H1 (cell line): ENCODE measurements at regions not wholly inside any gene's neighbourhood (a gene's known extent, or its start where the extent isn't known, plus 50 kb on each side); places are given as distances from the start of the nearest gene placed in this dataset.
A peak's percentile ranks its signal among the peaks of the same experiment; 100 is the strongest.

Experiments
- CTCF ChIA-PET: fragments of 300-600 bp; sonication (Branson Sonifier 250); formaldehyde crosslinking; loops from one replicate; lab custom pipeline; 2021; ENCODE audit not compliant: partially characterized antibody; lab: Charles Lee
- POLR2A ChIA-PET: fragments of 300-600 bp; sonication (Branson Sonifier 250); formaldehyde crosslinking; loops from one replicate; lab custom pipeline; 2021; ENCODE audit warnings: inconsistent platforms; ENCODE audit not compliant: partially characterized antibody; lab: Charles Lee
- DNase-seq, 2 experiments: peaks; one replicate each; pipeline versions ENCODE4 v3.0.0 to v3.0.0-alpha.2; 2010 to 2022; ENCODE audit warnings: low spot score in 2 of 2, low read depth in 1 of 2, mixed read lengths in 1 of 2
- FAIRE-seq: peaks from 2 replicates; lab custom pipeline; 2011; peaks lifted over from hg19 to GRCh38; lab: Jason Lieb, UNC
- H2AFZ ChIP-seq: 2 replicates; pipeline ENCODE4 v1.8.1; 2012; ENCODE audit warnings: low read length, inconsistent platforms
- H2AK5ac ChIP-seq: 2 replicates; pipeline ENCODE4 v1.6.1; 2013; ENCODE audit warnings: low read depth, low read length
- H2BK120ac ChIP-seq: replicated peaks from 2 replicates; pipeline ENCODE3; 2013; ENCODE audit warnings: low read depth, low read length, inconsistent platforms
- H2BK12ac ChIP-seq: 2 replicates; pipeline ENCODE4 v1.6.1; 2013; ENCODE audit warnings: low read depth, low read length
- H2BK15ac ChIP-seq: 2 replicates; pipeline ENCODE4 v1.6.1; 2013; ENCODE audit warnings: low read length
- H2BK20ac ChIP-seq: 2 replicates; pipeline ENCODE4 v1.6.1; 2013; ENCODE audit warnings: low read length
- H2BK5ac ChIP-seq: 2 replicates; pipeline ENCODE4 v1.6.1; 2013; ENCODE audit warnings: low read depth, low read length
- H3K14ac ChIP-seq: 2 replicates; pipeline ENCODE4 v1.6.1; 2013; ENCODE audit warnings: inconsistent platforms; ENCODE audit not compliant: insufficient read length
- H3K18ac ChIP-seq: 2 replicates; pipeline ENCODE4 v1.6.1; 2013; ENCODE audit warnings: low read length; ENCODE audit errors: extremely low read depth
- H3K23ac ChIP-seq: 2 replicates; pipeline ENCODE4 v1.6.1; 2013; ENCODE audit warnings: inconsistent platforms; ENCODE audit not compliant: insufficient read length
- H3K23me2 ChIP-seq: 2 replicates; pipeline ENCODE4 v1.6.1; 2013; ENCODE audit warnings: low read depth, low read length
- H3K27ac ChIP-seq: 2 replicates; pipeline ENCODE4 v1.6.1; 2011; ENCODE audit warnings: low read depth, low read length, inconsistent platforms
- H3K27me3 ChIP-seq, 4 experiments: replicated peaks in 1 of 4; 1 replicate in 1 of 4; 2 replicates in 3 of 4; pipeline versions ENCODE4 v1.6.1 to v1.8.1; 2011 to 2013; ENCODE audit warnings: low read length in 3 of 4, mild to moderate bottlenecking in 3 of 4, inconsistent platforms in 2 of 4, mixed read lengths in 2 of 4, moderate library complexity in 1 of 4; ENCODE audit not compliant: control insufficient read depth in 3 of 4, insufficient read depth in 3 of 4; ENCODE audit errors: extremely low read depth in 1 of 4
- H3K36me3 ChIP-seq, 4 experiments: 2 replicates each; pipeline versions ENCODE4 v1.6.1 to v1.8.1; 2011 to 2013; ENCODE audit warnings: mild to moderate bottlenecking in 4 of 4, low read length in 3 of 4, moderate library complexity in 2 of 4, control low read depth in 1 of 4, inconsistent platforms in 1 of 4; ENCODE audit not compliant: insufficient read depth in 4 of 4, control insufficient read depth in 2 of 4
- H3K4ac ChIP-seq: replicated peaks from 2 replicates; pipeline ENCODE3; 2013; ENCODE audit warnings: low read length, low read depth, mixed read lengths, inconsistent platforms; ENCODE audit not compliant: insufficient read length
- H3K4me1 ChIP-seq, 4 experiments: replicated peaks in 1 of 4; 1 replicate in 1 of 4; 2 replicates in 3 of 4; pipeline versions ENCODE4 v1.6.1 to v1.8.1; 2011 to 2013; ENCODE audit warnings: low read length in 3 of 4, inconsistent platforms in 2 of 4, mixed read lengths in 1 of 4; ENCODE audit not compliant: insufficient read depth in 4 of 4, control insufficient read depth in 3 of 4
- H3K4me2 ChIP-seq, 2 experiments: 2 replicates each; pipeline versions ENCODE4 v1.6.1 to v1.8.1; 2011 to 2013; ENCODE audit warnings: low read depth in 2 of 2, low read length in 2 of 2, control low read depth in 1 of 2, inconsistent platforms in 1 of 2, mild to moderate bottlenecking in 1 of 2; ENCODE audit not compliant: insufficient read depth in 1 of 2
- H3K4me3 ChIP-seq, 4 experiments: fragments of 200-600, 300-600 bp in 1 of 4; sonication (generic), shearing (Covaris generic), sonication (Bioruptor Twin) in 1 of 4; 2 replicates each; pipeline versions ENCODE4 v1.5.1 to v1.8.1; 2011 to 2016; ENCODE audit warnings: low read length in 4 of 4, low read depth in 3 of 4, control low read depth in 2 of 4, inconsistent platforms in 2 of 4, mild to moderate bottlenecking in 2 of 4, mixed read lengths in 1 of 4, moderate library complexity in 1 of 4; ENCODE audit not compliant: insufficient read depth in 2 of 4; ENCODE audit errors: extremely low read depth in 1 of 4
- H3K56ac ChIP-seq: replicated peaks from 2 replicates; pipeline ENCODE3; 2013; ENCODE audit warnings: low read depth, mild to moderate bottlenecking, mixed read lengths, low read length, inconsistent platforms; ENCODE audit not compliant: insufficient read length
- H3K79me1 ChIP-seq: 2 replicates; pipeline ENCODE4 v1.6.1; 2013; ENCODE audit warnings: low read depth, low read length, control low read depth
- H3K79me2 ChIP-seq, 2 experiments: 2 replicates each; pipeline versions ENCODE4 v1.6.1 to v1.8.1; 2012 to 2013; ENCODE audit warnings: low read length in 2 of 2, mild to moderate bottlenecking in 2 of 2, inconsistent platforms in 1 of 2; ENCODE audit not compliant: insufficient read depth in 2 of 2, control insufficient read depth in 1 of 2
- H3K9ac ChIP-seq, 4 experiments: replicated peaks in 1 of 4; 1 replicate in 1 of 4; 2 replicates in 3 of 4; pipeline versions ENCODE4 v1.6.1 to v1.8.1; 2011 to 2013; ENCODE audit warnings: low read depth in 3 of 4, low read length in 3 of 4, control low read depth in 2 of 4, mild to moderate bottlenecking in 2 of 4, moderate library complexity in 2 of 4, inconsistent platforms in 1 of 4; ENCODE audit errors: extremely low read depth in 1 of 4
- H3K9me3 ChIP-seq, 2 experiments: 2 replicates each; pipeline versions ENCODE4 v1.6.1 to v1.8.1; 2012 to 2013; ENCODE audit warnings: mild to moderate bottlenecking in 2 of 2, moderate library complexity in 2 of 2, control low read depth in 1 of 2, inconsistent platforms in 1 of 2, low read depth in 1 of 2, low read length in 1 of 2, mixed read lengths in 1 of 2; ENCODE audit not compliant: insufficient read depth in 2 of 2
- H4K20me1 ChIP-seq, 2 experiments: replicated peaks in 1 of 2; 2 replicates each; pipeline versions ENCODE3 to v1.8.1; 2011 to 2013; ENCODE audit warnings: inconsistent platforms in 2 of 2, low read length in 2 of 2, mild to moderate bottlenecking in 1 of 2; ENCODE audit not compliant: insufficient read depth in 2 of 2, control insufficient read depth in 1 of 2
- H4K5ac ChIP-seq: 2 replicates; pipeline ENCODE4 v1.6.1; 2013; ENCODE audit warnings: low read length, low read depth, mixed read lengths, inconsistent platforms; ENCODE audit not compliant: insufficient read length
- H4K8ac ChIP-seq: 2 replicates; pipeline ENCODE4 v1.8.0; 2013; ENCODE audit warnings: mild to moderate bottlenecking, moderate library complexity, low read length, inconsistent platforms; ENCODE audit not compliant: insufficient read depth; ENCODE audit errors: extremely low read depth
- H4K91ac ChIP-seq: replicated peaks from 2 replicates; pipeline ENCODE3; 2013; ENCODE audit warnings: low read length, mixed read lengths, inconsistent platforms; ENCODE audit not compliant: insufficient read length
- CBX8 ChIP-seq: fragments of 300-800, 300-1000 bp; sonication (generic); IDR thresholded peaks from 2 replicates; pipeline ENCODE4 v1.7.1; 2016; ENCODE audit warnings: low read depth, low read length, borderline replicate concordance
- EZH2 ChIP-seq: fragments of 200-600 bp; sonication (generic); IDR thresholded peaks from 2 replicates; pipeline ENCODE4 v1.7.1; 2012; ENCODE audit warnings: low read depth, mild to moderate bottlenecking, moderate library complexity, low read length, inconsistent platforms; ENCODE audit not compliant: severe bottlenecking
- GABPA ChIP-seq: IDR thresholded peaks from 2 replicates; pipeline ENCODE4 v1.6.1; 2011; ENCODE audit warnings: mild to moderate bottlenecking, low read length, moderate library complexity, borderline replicate concordance; ENCODE audit not compliant: insufficient read depth
- HDAC6 ChIP-seq: IDR thresholded peaks from one replicate; pipeline ENCODE4 v1.7.1; 2012; ENCODE audit warnings: low read depth, mild to moderate bottlenecking, inconsistent platforms, low read length, moderate library complexity
- JUND ChIP-seq: IDR thresholded peaks from 2 replicates; pipeline ENCODE4 v1.6.1; 2011; ENCODE audit warnings: mild to moderate bottlenecking, improper control_type of control experiment, low read length
- POU5F1 ChIP-seq: IDR thresholded peaks from 2 replicates; pipeline ENCODE4 v1.6.1; 2011; ENCODE audit warnings: low read depth, mild to moderate bottlenecking, low read length, moderate library complexity
- RAD21 ChIP-seq, 2 experiments: IDR thresholded peaks in 1 of 2; conservative IDR thresholded peaks in 1 of 2; 2 replicates each; pipeline ENCODE4 v1.6.1; 2011; ENCODE audit warnings: low read depth in 2 of 2, low read length in 2 of 2, improper control_type of control experiment in 1 of 2, inconsistent platforms in 1 of 2, mild to moderate bottlenecking in 1 of 2, moderate library complexity in 1 of 2
- RBBP5 ChIP-seq: IDR thresholded peaks from 2 replicates; pipeline ENCODE4 v1.7.1; 2012; ENCODE audit warnings: low read depth, mild to moderate bottlenecking, inconsistent platforms, low read length, moderate library complexity, borderline replicate concordance
- SP4 ChIP-seq: IDR thresholded peaks from 2 replicates; pipeline ENCODE4 v1.6.1; 2012; ENCODE audit warnings: low read length, inconsistent platforms
- WGBS, 2 experiments: shearing (Covaris generic) in 1 of 2; methylation state at CpG; one replicate each; pipeline versions ENCODE4 v1.1.6 to v1.1.7; 2013 to 2015; ENCODE audit warnings: low lambda C conversion rate in 2 of 2, mixed read lengths in 2 of 2, inconsistent platforms in 1 of 2, low coverage in 1 of 2, missing lambda C conversion rate in 1 of 2; ENCODE audit not compliant: insufficient replicate concordance in 2 of 2, insufficient coverage in 1 of 2, insufficient read length in 1 of 2; ENCODE audit errors: extremely low coverage in 1 of 2, missing lambda C conversion rate in 1 of 2; 5-methylcytosine and 5-hydroxymethylcytosine counted together
- TF ChIP-seq, protein P1 (sequence below): IDR thresholded peaks from 2 replicates; pipeline ENCODE4 v1.6.1; 2012; ENCODE audit warnings: inconsistent platforms
- TF ChIP-seq, protein P2 (sequence below), 3 experiments: IDR thresholded peaks; 1 replicate in 2 of 3; 2 replicates in 1 of 3; pipeline versions ENCODE4 v1.5.1 to v1.6.1; 2011; ENCODE audit warnings: low read length in 3 of 3, mild to moderate bottlenecking in 3 of 3, inconsistent platforms in 2 of 3, low read depth in 1 of 3, moderate library complexity in 1 of 3; ENCODE audit not compliant: insufficient read depth in 1 of 3; ENCODE audit errors: control extremely low read depth in 1 of 3

- Histone ChIP-seq H4K5ac (no peak overlapping the region), H3K4ac (no peak overlapping the region), H3K18ac (no peak overlapping the region), H3K56ac (no peak overlapping the region), H4K91ac (no peak overlapping the region), H3K14ac (no peak overlapping the region), H3K79me1 (no peaks in the 10 kb centered on the region), H3K79me2 (no peaks in the 10 kb centered on the region), H4K20me1 (no peaks in the 10 kb centered on the region), H3K4me1 (no peaks in the 10 kb centered on the region), H2AFZ (no peak overlapping the region), H3K4me3 (no peak overlapping the region), H2BK15ac (no peak overlapping the region), H3K23me2 (0 out of 2 replicates have a peak, but pooled peaks cover 3% of the 10 kb centered on the region), H2BK12ac (no peak overlapping the region), H4K8ac (no peak overlapping the region), H3K9me3 (no peaks in the 10 kb centered on the region), H3K4me2 (no peak overlapping the region), H2BK20ac (no peak overlapping the region), H3K27ac (no peak overlapping the region), H2BK5ac (no peak overlapping the region), H3K9ac (no peak overlapping the region), H2AK5ac (no peak overlapping the region), H3K27me3 (no peaks in the 10 kb centered on the region), H3K23ac (no peak overlapping the region), H2BK120ac (no peak overlapping the region), H3K36me3 (no peaks in the 10 kb centered on the region)
- ChIA-PET POLR2A (no interaction called here), CTCF (interaction anchor here (1.2 kb wide), 3 partner anchors 10 to 304 kb away, joined by 3 to 4 read pairs (median 3); no protein-coding TSS in a partner anchor)
- 67% methylated on average over 1 of the region's 1 CpG; no CpG with 5 or more reads in 1 of the 2 experiments for WGBS, 2 experiments
- FAIRE-seq, result no peak
- no peak for DNase-seq
- no peak for TF ChIP-seq HDAC6
- TF ChIP-seq JUND, result no peak
- TF ChIP-seq, protein P1, sequence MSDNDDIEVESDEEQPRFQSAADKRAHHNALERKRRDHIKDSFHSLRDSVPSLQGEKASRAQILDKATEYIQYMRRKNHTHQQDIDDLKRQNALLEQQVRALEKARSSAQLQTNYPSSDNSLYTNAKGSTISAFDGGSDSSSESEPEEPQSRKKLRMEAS, result no peak
- TF ChIP-seq POU5F1, result no peak
- TF ChIP-seq GABPA, result no peak
- TF ChIP-seq RBBP5, result no peak
- TF ChIP-seq SP4, result no peak
- TF ChIP-seq, protein P2, sequence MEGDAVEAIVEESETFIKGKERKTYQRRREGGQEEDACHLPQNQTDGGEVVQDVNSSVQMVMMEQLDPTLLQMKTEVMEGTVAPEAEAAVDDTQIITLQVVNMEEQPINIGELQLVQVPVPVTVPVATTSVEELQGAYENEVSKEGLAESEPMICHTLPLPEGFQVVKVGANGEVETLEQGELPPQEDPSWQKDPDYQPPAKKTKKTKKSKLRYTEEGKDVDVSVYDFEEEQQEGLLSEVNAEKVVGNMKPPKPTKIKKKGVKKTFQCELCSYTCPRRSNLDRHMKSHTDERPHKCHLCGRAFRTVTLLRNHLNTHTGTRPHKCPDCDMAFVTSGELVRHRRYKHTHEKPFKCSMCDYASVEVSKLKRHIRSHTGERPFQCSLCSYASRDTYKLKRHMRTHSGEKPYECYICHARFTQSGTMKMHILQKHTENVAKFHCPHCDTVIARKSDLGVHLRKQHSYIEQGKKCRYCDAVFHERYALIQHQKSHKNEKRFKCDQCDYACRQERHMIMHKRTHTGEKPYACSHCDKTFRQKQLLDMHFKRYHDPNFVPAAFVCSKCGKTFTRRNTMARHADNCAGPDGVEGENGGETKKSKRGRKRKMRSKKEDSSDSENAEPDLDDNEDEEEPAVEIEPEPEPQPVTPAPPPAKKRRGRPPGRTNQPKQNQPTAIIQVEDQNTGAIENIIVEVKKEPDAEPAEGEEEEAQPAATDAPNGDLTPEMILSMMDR (IDR thresholded peaks at IDR 0.05; ENCODE audit: control extremely low read depth in 1 of 3, insufficient read depth in 1 of 3, low read depth in 1 of 3, low read length in 3 of 3), result peak in 1 of 3 experiments; percentile 35; a peak in 1 of 4 replicates
- TF ChIP-seq EZH2, result no peak
- TF ChIP-seq CBX8, result no peak
- TF ChIP-seq RAD21 (IDR thresholded peaks at IDR 0.05 in 1 of 2, conservative IDR thresholded peaks at IDR 0.05 in 1 of 2; ENCODE audit: low read depth in 2 of 2, low read length in 2 of 2), result peak; percentile 34 to 36; a peak in 3 of 4 replicates
These were observed 168.7 kb upstream of the CNTNAP4 start for GRCh38 chr16:76108460-76108859.
